ENCODE measurements at regions not wholly inside any gene's neighbourhood (a gene's known extent, or its start where the extent isn't known, plus 50 kb on each side); places are given as distances from the start of the nearest gene placed in this dataset.

DNA sequence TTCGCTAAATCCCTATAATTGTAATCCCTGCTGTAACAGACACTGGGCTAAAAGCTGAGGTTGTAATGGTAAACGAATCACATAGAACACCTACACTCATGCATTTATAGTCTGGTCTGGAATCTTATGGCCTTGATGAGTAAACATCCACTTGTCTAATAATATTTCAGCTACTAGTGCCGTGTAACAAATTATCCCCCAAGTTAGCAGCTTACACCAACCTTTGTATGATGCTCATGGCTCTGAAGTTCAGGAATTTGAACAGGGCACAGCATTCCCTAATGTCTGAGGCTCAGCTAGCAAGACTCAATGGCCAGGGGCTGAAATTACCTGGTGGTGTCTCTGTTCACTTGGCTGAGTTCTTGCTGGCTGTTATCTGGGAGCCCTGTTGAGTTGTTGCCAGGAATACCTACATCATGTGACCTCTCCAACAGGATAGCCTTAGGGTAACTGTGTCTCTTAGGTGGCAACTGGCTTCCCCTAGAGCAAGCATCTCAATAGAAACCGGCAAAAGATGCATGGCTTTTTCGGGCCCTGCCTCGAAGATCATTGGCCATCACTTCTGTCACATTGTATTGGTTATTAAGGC lies 100.9 kb upstream of the TMEM170B start:
- WGBS (ENCODE audit: insufficient coverage), result 100% methylated on average over 3 of the region's 6 CpGs
- TF ChIP-seq, protein P1, sequence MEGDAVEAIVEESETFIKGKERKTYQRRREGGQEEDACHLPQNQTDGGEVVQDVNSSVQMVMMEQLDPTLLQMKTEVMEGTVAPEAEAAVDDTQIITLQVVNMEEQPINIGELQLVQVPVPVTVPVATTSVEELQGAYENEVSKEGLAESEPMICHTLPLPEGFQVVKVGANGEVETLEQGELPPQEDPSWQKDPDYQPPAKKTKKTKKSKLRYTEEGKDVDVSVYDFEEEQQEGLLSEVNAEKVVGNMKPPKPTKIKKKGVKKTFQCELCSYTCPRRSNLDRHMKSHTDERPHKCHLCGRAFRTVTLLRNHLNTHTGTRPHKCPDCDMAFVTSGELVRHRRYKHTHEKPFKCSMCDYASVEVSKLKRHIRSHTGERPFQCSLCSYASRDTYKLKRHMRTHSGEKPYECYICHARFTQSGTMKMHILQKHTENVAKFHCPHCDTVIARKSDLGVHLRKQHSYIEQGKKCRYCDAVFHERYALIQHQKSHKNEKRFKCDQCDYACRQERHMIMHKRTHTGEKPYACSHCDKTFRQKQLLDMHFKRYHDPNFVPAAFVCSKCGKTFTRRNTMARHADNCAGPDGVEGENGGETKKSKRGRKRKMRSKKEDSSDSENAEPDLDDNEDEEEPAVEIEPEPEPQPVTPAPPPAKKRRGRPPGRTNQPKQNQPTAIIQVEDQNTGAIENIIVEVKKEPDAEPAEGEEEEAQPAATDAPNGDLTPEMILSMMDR (IDR thresholded peaks at IDR 0.05), result no peak

DNA sequence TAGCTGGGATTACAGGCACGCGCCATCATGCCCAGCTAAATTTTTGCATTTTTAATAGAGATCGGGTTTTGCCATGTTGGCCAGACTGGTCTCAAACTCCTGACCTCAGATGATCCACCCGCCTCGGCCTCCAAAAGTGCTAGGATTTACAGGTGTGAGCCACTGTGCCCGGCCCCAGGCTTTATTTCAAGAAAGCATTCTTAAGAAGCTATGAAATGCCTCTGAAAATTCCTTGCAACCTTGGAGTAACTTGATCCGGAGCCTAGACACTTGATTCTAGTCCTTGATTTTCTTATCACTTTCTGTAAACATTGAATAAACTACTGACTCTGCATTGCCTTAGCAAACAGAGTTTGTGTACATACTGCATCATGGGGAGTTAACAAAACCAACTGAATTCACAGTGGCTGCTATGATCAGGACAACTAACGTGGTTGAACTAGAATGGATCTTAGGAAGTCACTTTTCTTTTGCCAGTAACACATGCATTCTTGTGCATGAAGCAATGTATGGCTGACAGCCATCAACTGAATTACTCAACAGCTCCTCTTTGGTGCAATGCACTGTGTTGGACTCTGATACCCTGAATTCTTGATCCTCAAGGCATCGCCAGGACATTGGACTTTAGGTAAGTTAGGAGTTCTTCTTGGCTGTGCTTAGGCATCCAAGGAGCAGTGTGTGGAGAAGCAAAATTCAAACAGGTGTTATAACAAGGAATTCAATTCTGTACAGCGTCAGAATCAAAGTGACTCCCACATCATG lies 102.8 kb upstream of the TMEM170B start:
- Histone ChIP-seq H3K36me3 (replicated peaks in 1 of 2; ENCODE audit: control insufficient read depth in 1 of 2, insufficient read depth in 2 of 2, low read length in 2 of 2) (no peaks in the 10 kb centered on the region), H4K20me1 (ENCODE audit: insufficient read depth, low read length) (no peaks in the 10 kb centered on the region), H3K4me2 (replicated peaks; ENCODE audit: extremely low read depth, low read length, poor library complexity, severe bottlenecking) (no peak overlapping the region), H3K4me3 (replicated peaks in 1 of 3; ENCODE audit: low read depth in 2 of 3, low read length in 3 of 3) (no peak overlapping the region), H3K9ac (ENCODE audit: insufficient read depth, low read length, poor library complexity, severe bottlenecking) (no peak overlapping the region), H3K79me2 (ENCODE audit: insufficient read depth, low read length) (no peaks in the 10 kb centered on the region), H3K9me3 (replicated peaks in 1 of 2; ENCODE audit: control insufficient read depth in 1 of 2, insufficient read depth in 1 of 2, low read length in 2 of 2) (no peaks in the 10 kb centered on the region), H2AFZ (ENCODE audit: insufficient read depth, low read depth, low read length, poor library complexity, severe bottlenecking) (no peak overlapping the region), H3K4me1 (ENCODE audit: control insufficient read depth in 1 of 2, insufficient read depth in 2 of 2, low read length in 2 of 2) (peaks cover 4 to 10% of the 10 kb centered on the region in 2 donors), H3K27me3 (ENCODE audit: control insufficient read depth in 2 of 2, insufficient read depth in 2 of 2, low read length in 2 of 2) (no peaks in the 10 kb centered on the region), H3K27ac (ENCODE audit: low read depth in 1 of 2, low read length in 2 of 2) (no peak overlapping the region)
- intact Hi-C loops (cut with micrococcal nuclease), result no loop called here
- Mint-ChIP-seq H3K4me3 (no peak overlapping the region), H3K9me3 (peaks cover 0 to 7% (median 0%) of the 10 kb centered on the region in 7 donors), H3K27ac (no peak overlapping the region), H3K36me3 (no peaks in the 10 kb centered on the region), H3K27me3 (ENCODE audit: low read depth in 3 of 3) (peaks cover 0 to 2% (median 2%) of the 10 kb centered on the region in 3 donors), H3K4me1 (peaks cover 31% of the 10 kb centered on the region)
- DNase-seq, result peak in 1 of 3 donors; percentile 33
- TF ChIP-seq, protein P1 (IDR thresholded peaks at IDR 0.05), result no peak
- WGBS (ENCODE audit: insufficient coverage), result 97% methylated on average over 7 of the region's 10 CpGs

More for the DNA sequence above, 100.9 kb upstream of the TMEM170B start:
- Histone ChIP-seq H3K9ac (ENCODE audit: insufficient read depth, low read length, poor library complexity, severe bottlenecking) (no peak overlapping the region), H4K20me1 (ENCODE audit: insufficient read depth, low read length) (no peaks in the 10 kb centered on the region), H3K27ac (ENCODE audit: low read depth in 1 of 2, low read length in 2 of 2) (no peak overlapping the region), H3K4me1 (ENCODE audit: control insufficient read depth in 1 of 2, insufficient read depth in 2 of 2, low read length in 2 of 2) (peaks cover 4 to 10% of the 10 kb centered on the region in 2 donors), H3K79me2 (ENCODE audit: insufficient read depth, low read length) (no peaks in the 10 kb centered on the region), H3K27me3 (ENCODE audit: control insufficient read depth in 2 of 2, insufficient read depth in 2 of 2, low read length in 2 of 2) (no peaks in the 10 kb centered on the region), H3K36me3 (replicated peaks in 1 of 2; ENCODE audit: control insufficient read depth in 1 of 2, insufficient read depth in 2 of 2, low read length in 2 of 2) (no peaks in the 10 kb centered on the region), H3K4me2 (replicated peaks; ENCODE audit: extremely low read depth, low read length, poor library complexity, severe bottlenecking) (no peak overlapping the region), H3K4me3 (replicated peaks in 1 of 3; ENCODE audit: low read depth in 2 of 3, low read length in 3 of 3) (no peak overlapping the region), H3K9me3 (replicated peaks in 1 of 2; ENCODE audit: control insufficient read depth in 1 of 2, insufficient read depth in 1 of 2, low read length in 2 of 2) (no peaks in the 10 kb centered on the region), H2AFZ (ENCODE audit: insufficient read depth, low read depth, low read length, poor library complexity, severe bottlenecking) (no peak overlapping the region)
- H3K9me3 Mint-ChIP-seq, result peaks cover 0 to 7% (median under 1%) of the 10 kb centered on the region in 7 donors
- peaks cover 30% of the 10 kb centered on the region for H3K4me1 Mint-ChIP-seq
- no peak for DNase-seq
- no peaks in the 10 kb centered on the region for H3K36me3 Mint-ChIP-seq
- intact Hi-C loops (cut with micrococcal nuclease), result no loop called here
- H3K27ac Mint-ChIP-seq, result no peak overlapping the region
- H3K27me3 Mint-ChIP-seq (ENCODE audit: low read depth in 3 of 3), result peaks cover 0 to 2% (median 1%) of the 10 kb centered on the region in 3 donors
- H3K4me3 Mint-ChIP-seq, result no peak overlapping the region
